MM.1S (cell line): ENCODE measurements at regions not wholly inside any gene's neighbourhood (a gene's known extent, or its start where the extent isn't known, plus 50 kb on each side); places are given as distances from the start of the nearest gene placed in this dataset.

Experiments
- DNase-seq: peaks from one replicate; pipeline ENCODE4 v3.0.0-alpha.2; 2015
- H2AFZ ChIP-seq: fragments of 300-600 bp; sonication (generic); 2 replicates; pipeline ENCODE4 v1.6.0; 2016; ENCODE audit warnings: antibody characterized with exemption, low read length
- H3F3A ChIP-seq: fragments of 300-600 bp; sonication (generic); 2 replicates; pipeline ENCODE4 v1.6.1; 2016; ENCODE audit warnings: mild to moderate bottlenecking, antibody characterized with exemption, low read length, moderate library complexity, mixed read lengths; ENCODE audit not compliant: insufficient read depth
- H3K27ac ChIP-seq: fragments of 300-600 bp; sonication (generic); 2 replicates; pipeline ENCODE4 v1.5.1; 2016; ENCODE audit warnings: mild to moderate bottlenecking, low read length
- H3K27me3 ChIP-seq: fragments of 300-600 bp; sonication (generic); replicated peaks from 2 replicates; pipeline ENCODE4 v1.6.0; 2016; ENCODE audit warnings: low read length; ENCODE audit not compliant: insufficient read depth
- H3K36me3 ChIP-seq: fragments of 300-600 bp; sonication (generic); replicated peaks from 2 replicates; pipeline ENCODE4 v1.6.1; 2016; ENCODE audit warnings: mild to moderate bottlenecking, low read length, mixed read lengths; ENCODE audit not compliant: insufficient read depth
- H3K4me1 ChIP-seq: fragments of 300-600 bp; sonication (generic); 2 replicates; pipeline ENCODE4 v1.6.1; 2016; ENCODE audit warnings: low read length, mixed read lengths
- H3K4me2 ChIP-seq: fragments of 300-600 bp; sonication (generic); 2 replicates; pipeline ENCODE4 v1.6.0; 2016; ENCODE audit warnings: low read depth, low read length
- H3K4me3 ChIP-seq: fragments of 300-600 bp; sonication (generic); 2 replicates; pipeline ENCODE4 v1.5.1; 2016; ENCODE audit warnings: low read length, mixed read lengths
- H3K79me2 ChIP-seq: fragments of 300-600 bp; sonication (generic); 2 replicates; pipeline ENCODE4 v1.6.1; 2016; ENCODE audit warnings: mixed run types, low read length, mixed read lengths
- H3K9ac ChIP-seq: fragments of 300-600 bp; sonication (generic); 2 replicates; pipeline ENCODE4 v1.6.1; 2016; ENCODE audit warnings: low read length, mixed read lengths
- H3K9me2 ChIP-seq: fragments of 300-600 bp; sonication (generic); replicated peaks from 2 replicates; pipeline ENCODE4 v1.6.1; 2016; ENCODE audit warnings: mild to moderate bottlenecking, low read length, mixed read lengths; ENCODE audit not compliant: insufficient read depth
- H3K9me3 ChIP-seq: fragments of 300-600 bp; sonication (generic); replicated peaks from 2 replicates; pipeline ENCODE4 v1.6.1; 2016; ENCODE audit warnings: mild to moderate bottlenecking, low read length, mixed read lengths; ENCODE audit not compliant: insufficient read depth
- H4K20me1 ChIP-seq: fragments of 300-600 bp; sonication (generic); 2 replicates; pipeline ENCODE4 v1.6.1; 2016; ENCODE audit warnings: mild to moderate bottlenecking, low read length, moderate library complexity, mixed read lengths; ENCODE audit not compliant: insufficient read depth
- EZH2 ChIP-seq: fragments of 300-600 bp; sonication (generic); optimal IDR thresholded peaks from 2 replicates; pipeline ENCODE3; 2017; ENCODE audit warnings: low read depth, mild to moderate bottlenecking, antibody characterized with exemption, low read length, mixed read lengths
- EZH2phosphoT487 ChIP-seq: fragments of 300-600 bp; sonication (generic); IDR thresholded peaks from 2 replicates; pipeline ENCODE4 v1.6.1; 2018; ENCODE audit warnings: antibody characterized with exemption, low read length
- TF ChIP-seq, protein P1 (sequence below): fragments of 300-600 bp; sonication (generic); IDR thresholded peaks from 2 replicates; pipeline ENCODE4 v1.5.1; 2016; ENCODE audit warnings: antibody characterized with exemption, low read length, mixed read lengths

- no peaks in the 10 kb centered on the region for H3K36me3 ChIP-seq
- no peaks in the 10 kb centered on the region for H3K79me2 ChIP-seq
- no peaks in the 10 kb centered on the region for H3K9me2 ChIP-seq
- H4K20me1 ChIP-seq: no peaks in the 10 kb centered on the region
- TF ChIP-seq, protein P1, sequence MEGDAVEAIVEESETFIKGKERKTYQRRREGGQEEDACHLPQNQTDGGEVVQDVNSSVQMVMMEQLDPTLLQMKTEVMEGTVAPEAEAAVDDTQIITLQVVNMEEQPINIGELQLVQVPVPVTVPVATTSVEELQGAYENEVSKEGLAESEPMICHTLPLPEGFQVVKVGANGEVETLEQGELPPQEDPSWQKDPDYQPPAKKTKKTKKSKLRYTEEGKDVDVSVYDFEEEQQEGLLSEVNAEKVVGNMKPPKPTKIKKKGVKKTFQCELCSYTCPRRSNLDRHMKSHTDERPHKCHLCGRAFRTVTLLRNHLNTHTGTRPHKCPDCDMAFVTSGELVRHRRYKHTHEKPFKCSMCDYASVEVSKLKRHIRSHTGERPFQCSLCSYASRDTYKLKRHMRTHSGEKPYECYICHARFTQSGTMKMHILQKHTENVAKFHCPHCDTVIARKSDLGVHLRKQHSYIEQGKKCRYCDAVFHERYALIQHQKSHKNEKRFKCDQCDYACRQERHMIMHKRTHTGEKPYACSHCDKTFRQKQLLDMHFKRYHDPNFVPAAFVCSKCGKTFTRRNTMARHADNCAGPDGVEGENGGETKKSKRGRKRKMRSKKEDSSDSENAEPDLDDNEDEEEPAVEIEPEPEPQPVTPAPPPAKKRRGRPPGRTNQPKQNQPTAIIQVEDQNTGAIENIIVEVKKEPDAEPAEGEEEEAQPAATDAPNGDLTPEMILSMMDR: peak; percentile 55
- TF ChIP-seq EZH2phosphoT487: no peak
- H2AFZ ChIP-seq: no peak overlapping the region
- H3K4me3 ChIP-seq: no peak overlapping the region
- no peaks in the 10 kb centered on the region for H3K4me1 ChIP-seq
- no peaks in the 10 kb centered on the region for H3F3A ChIP-seq
- no peaks in the 10 kb centered on the region for H3K9me3 ChIP-seq
- no peaks in the 10 kb centered on the region for H3K27me3 ChIP-seq
- no peak overlapping the region for H3K27ac ChIP-seq
- H3K9ac ChIP-seq: no peak overlapping the region
- no peak overlapping the region for H3K4me2 ChIP-seq
- DNase-seq: peak; percentile 53
These were observed 88.5 kb downstream of the DYNAP start for GRCh38 chr18:54679318-54680149.

GRCh38 chr18:54684784-54685183 is 93.7 kb downstream of the DYNAP start:
- Histone ChIP-seq H3K4me3 (no peak overlapping the region), H3K9me2 (no peaks in the 10 kb centered on the region), H2AFZ (no peak overlapping the region), H3K36me3 (no peaks in the 10 kb centered on the region), H3F3A (no peaks in the 10 kb centered on the region), H3K27ac (no peak overlapping the region), H3K4me2 (no peak overlapping the region), H3K27me3 (no peaks in the 10 kb centered on the region), H3K79me2 (no peaks in the 10 kb centered on the region), H3K9ac (no peak overlapping the region), H3K9me3 (no peaks in the 10 kb centered on the region), H3K4me1 (no peaks in the 10 kb centered on the region), H4K20me1 (no peaks in the 10 kb centered on the region)
- no peak for DNase-seq
- no peak for TF ChIP-seq EZH2
- no peak for TF ChIP-seq EZH2phosphoT487
- TF ChIP-seq, protein P1: no peak

DNA sequence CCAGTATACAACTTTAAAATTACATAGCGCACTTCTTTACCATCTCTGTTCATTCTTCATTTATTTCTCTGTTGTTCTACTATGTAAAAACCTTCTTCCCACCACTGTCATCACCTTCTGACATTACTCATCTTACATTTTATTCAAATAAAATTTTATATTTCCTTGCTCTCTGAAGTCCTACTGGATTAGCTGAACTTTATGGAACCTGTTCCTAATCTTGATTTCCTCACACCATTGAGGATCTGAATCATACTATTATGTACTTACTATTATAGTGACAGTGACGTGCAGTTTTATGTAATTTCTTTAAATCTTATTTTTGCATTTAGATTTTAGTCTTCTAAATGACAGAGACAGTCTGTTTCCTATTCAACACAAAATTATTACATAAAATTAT is 98.3 kb downstream of the DYNAP start:
- H2AFZ ChIP-seq: no peak overlapping the region
- DNase-seq: no peak
- no peak overlapping the region for H3K4me2 ChIP-seq
- no peaks in the 10 kb centered on the region for H3K4me1 ChIP-seq
- H3K79me2 ChIP-seq: no peaks in the 10 kb centered on the region
- H3K9ac ChIP-seq: no peak overlapping the region
- no peaks in the 10 kb centered on the region for H3K27me3 ChIP-seq
- no peaks in the 10 kb centered on the region for H3K36me3 ChIP-seq
- H3K9me2 ChIP-seq: no peaks in the 10 kb centered on the region
- H3F3A ChIP-seq: no peaks in the 10 kb centered on the region
- H4K20me1 ChIP-seq: no peaks in the 10 kb centered on the region
- no peak overlapping the region for H3K4me3 ChIP-seq
- no peak overlapping the region for H3K27ac ChIP-seq
- no peaks in the 10 kb centered on the region for H3K9me3 ChIP-seq
- TF ChIP-seq, protein P1: no peak
- TF ChIP-seq EZH2phosphoT487 (no peak), EZH2 (no peak)
